OCI-LY7 (cell line): ENCODE measurements at regions not wholly inside any gene's neighbourhood (a gene's known extent, or its start where the extent isn't known, plus 50 kb on each side); places are given as distances from the start of the nearest gene placed in this dataset.

ENCODE experiments used
- BruUV-seq: library from RNA; stranded (reverse); fragments of 400-500 nt; replicated peaks from 2 replicates; lab custom pipeline; 2021; lab: Mats Ljungman, UMichigan
- CTCF ChIA-PET: fragments of 300-600 bp; sonication (Branson Sonifier 250); formaldehyde crosslinking; loops from one replicate; lab custom pipeline; 2022; ENCODE audit warnings: antibody characterized with exemption; ENCODE audit not compliant: unreplicated experiment; lab: Charles Lee
- POLR2A ChIA-PET: fragments of 300-600 bp; sonication (Branson Sonifier 250); formaldehyde crosslinking; loops from one replicate; lab custom pipeline; 2022; ENCODE audit warnings: antibody characterized with exemption; lab: Charles Lee
- DNase-seq: peaks from one replicate; pipeline ENCODE4 v3.0.0-alpha.2; 2015; ENCODE audit warnings: low spot score
- H2AFZ ChIP-seq: fragments of 200-600 bp; sonication (generic), shearing (Covaris generic); 2 replicates; pipeline ENCODE4 v1.6.1; 2014; ENCODE audit warnings: mild to moderate bottlenecking, antibody characterized with exemption, low read length, moderate library complexity
- H3K27ac ChIP-seq: fragments of 200-600 bp; sonication (generic); 2 replicates; pipeline ENCODE4 v1.5.1; 2014; ENCODE audit warnings: mixed run types, low read depth, mild to moderate bottlenecking, moderate library complexity, low read length, inconsistent platforms; ENCODE audit not compliant: poor library complexity, severe bottlenecking
- H3K36me3 ChIP-seq: fragments of 200-600 bp; sonication (generic); 2 replicates; pipeline ENCODE4 v1.6.1; 2014; ENCODE audit warnings: mild to moderate bottlenecking, antibody characterized with exemption, low read length, moderate library complexity, mixed read lengths; ENCODE audit not compliant: insufficient read depth
- H3K4me1 ChIP-seq: fragments of 200-600 bp; sonication (generic); 2 replicates; pipeline ENCODE4 v1.5.1; 2014; ENCODE audit warnings: mild to moderate bottlenecking, low read length; ENCODE audit not compliant: insufficient read depth, poor library complexity, severe bottlenecking
- H3K4me2 ChIP-seq: fragments of 200-600 bp; sonication (generic); 2 replicates; pipeline ENCODE4 v1.6.1; 2014; ENCODE audit warnings: mild to moderate bottlenecking, low read length
- H3K4me3 ChIP-seq: fragments of 200-600 bp; sonication (generic); 2 replicates; pipeline ENCODE4 v1.5.1; 2014; ENCODE audit warnings: mild to moderate bottlenecking, low read depth, low read length; ENCODE audit not compliant: poor library complexity, severe bottlenecking
- H3K79me2 ChIP-seq: fragments of 200-600 bp; sonication (generic); 2 replicates; pipeline ENCODE4 v1.6.1; 2016; ENCODE audit warnings: low read depth, mild to moderate bottlenecking, low read length, moderate library complexity, mixed read lengths; ENCODE audit not compliant: insufficient read depth
- H3K9me2 ChIP-seq: fragments of 200-600 bp; sonication (generic); 2 replicates; pipeline ENCODE4 v1.6.1; 2016; ENCODE audit warnings: mild to moderate bottlenecking, low read length, mixed read lengths; ENCODE audit not compliant: insufficient read depth
- H3K9me3 ChIP-seq: fragments of 200-600 bp; sonication (generic); 2 replicates; pipeline ENCODE4 v1.6.1; 2014; ENCODE audit warnings: mild to moderate bottlenecking, mixed run types, low read length, mixed read lengths
- H4K20me1 ChIP-seq: fragments of 200-600 bp; sonication (generic); 2 replicates; pipeline ENCODE4 v1.6.1; 2014; ENCODE audit warnings: mild to moderate bottlenecking, antibody characterized with exemption, low read length, moderate library complexity, mixed read lengths; ENCODE audit not compliant: insufficient read depth
- EZH2phosphoT487 ChIP-seq: fragments of 200-600 bp; sonication (generic); IDR thresholded peaks from 2 replicates; pipeline ENCODE4 v1.6.1; 2018; ENCODE audit warnings: low read depth, borderline replicate concordance, mild to moderate bottlenecking, mixed run types, antibody characterized with exemption, low read length, moderate library complexity, mixed read lengths
- intact Hi-C: fragments of 100-400 bp; cut with micrococcal nuclease; formaldehyde crosslinking; loops from one replicate; pipeline ENCODE4 v1.10.0; 2022; ENCODE audit not compliant: unreplicated experiment
- TF ChIP-seq, protein P1 (sequence below): fragments of 200-600 bp; sonication (generic); conservative IDR thresholded peaks from 2 replicates; pipeline ENCODE4 v1.5.1; 2014; ENCODE audit warnings: mild to moderate bottlenecking, antibody characterized with exemption, low read length, moderate library complexity, mixed read lengths

- intact Hi-C loops = no loop called here
- H3K4me3 ChIP-seq = no peak overlapping the region
- H3K4me2 ChIP-seq = no peak overlapping the region
- no peaks in the 10 kb centered on the region for H3K79me2 ChIP-seq
- DNase-seq = no peak
- H3K4me1 ChIP-seq = no peaks in the 10 kb centered on the region
- no TSS peak for BruUV-seq
- H4K20me1 ChIP-seq = no peaks in the 10 kb centered on the region
- H3K9me2 ChIP-seq = no peaks in the 10 kb centered on the region
- TF ChIP-seq, protein P1, sequence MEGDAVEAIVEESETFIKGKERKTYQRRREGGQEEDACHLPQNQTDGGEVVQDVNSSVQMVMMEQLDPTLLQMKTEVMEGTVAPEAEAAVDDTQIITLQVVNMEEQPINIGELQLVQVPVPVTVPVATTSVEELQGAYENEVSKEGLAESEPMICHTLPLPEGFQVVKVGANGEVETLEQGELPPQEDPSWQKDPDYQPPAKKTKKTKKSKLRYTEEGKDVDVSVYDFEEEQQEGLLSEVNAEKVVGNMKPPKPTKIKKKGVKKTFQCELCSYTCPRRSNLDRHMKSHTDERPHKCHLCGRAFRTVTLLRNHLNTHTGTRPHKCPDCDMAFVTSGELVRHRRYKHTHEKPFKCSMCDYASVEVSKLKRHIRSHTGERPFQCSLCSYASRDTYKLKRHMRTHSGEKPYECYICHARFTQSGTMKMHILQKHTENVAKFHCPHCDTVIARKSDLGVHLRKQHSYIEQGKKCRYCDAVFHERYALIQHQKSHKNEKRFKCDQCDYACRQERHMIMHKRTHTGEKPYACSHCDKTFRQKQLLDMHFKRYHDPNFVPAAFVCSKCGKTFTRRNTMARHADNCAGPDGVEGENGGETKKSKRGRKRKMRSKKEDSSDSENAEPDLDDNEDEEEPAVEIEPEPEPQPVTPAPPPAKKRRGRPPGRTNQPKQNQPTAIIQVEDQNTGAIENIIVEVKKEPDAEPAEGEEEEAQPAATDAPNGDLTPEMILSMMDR = no peak
- no peak for TF ChIP-seq EZH2phosphoT487
- H3K9me3 ChIP-seq = no peaks in the 10 kb centered on the region
- CTCF ChIA-PET = no interaction called here
- H2AFZ ChIP-seq = no peak overlapping the region
- H3K36me3 ChIP-seq = no peaks in the 10 kb centered on the region
- POLR2A ChIA-PET = no interaction called here
- no peak overlapping the region for H3K27ac ChIP-seq
These were observed 820.0 kb downstream of the PRELID2 start for GRCh38 chr5:145015146-145015545.

- H3K9me2 ChIP-seq = no peaks in the 10 kb centered on the region
- POLR2A ChIA-PET = no interaction called here
- no TSS peak for BruUV-seq
These were observed 821.0 kb downstream of the PRELID2 start for GRCh38 chr5:145014109-145014508.

DNA sequence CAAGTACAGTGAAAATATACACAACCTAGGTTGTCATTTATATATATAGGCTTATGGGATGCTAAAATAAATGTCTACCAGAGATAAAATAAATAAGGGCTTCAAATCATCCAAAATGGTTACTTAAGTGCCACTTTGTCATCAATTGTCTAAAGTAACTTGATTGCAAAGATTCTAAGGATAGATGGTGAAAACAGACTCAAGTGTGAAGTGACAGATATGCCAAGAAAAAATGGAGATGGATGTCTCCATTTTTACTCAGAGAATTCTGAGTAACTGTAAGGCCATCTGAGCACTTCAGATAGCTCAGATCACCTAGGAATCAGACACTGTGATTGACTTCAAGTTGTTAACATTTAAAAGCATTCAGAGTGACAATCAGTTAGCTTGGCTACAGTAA lies 824.3 kb downstream of the PRELID2 start:
- Histone ChIP-seq H3K27ac (no peak overlapping the region), H2AFZ (no peak overlapping the region), H3K9me2 (no peaks in the 10 kb centered on the region), H3K9me3 (no peaks in the 10 kb centered on the region), H3K4me1 (no peaks in the 10 kb centered on the region), H3K36me3 (no peaks in the 10 kb centered on the region), H3K79me2 (no peaks in the 10 kb centered on the region), H3K4me3 (no peak overlapping the region), H4K20me1 (no peaks in the 10 kb centered on the region), H3K4me2 (no peak overlapping the region)
- ChIA-PET CTCF (no interaction called here), POLR2A (interaction anchor here (0.6 kb wide), 1 partner anchor 98 kb away, joined by 3 read pairs; no protein-coding TSS in a partner anchor)
- intact Hi-C loops = no loop called here
- no TSS peak for BruUV-seq
- TF ChIP-seq, protein P1 = no peak
- TF ChIP-seq EZH2phosphoT487 = no peak
- DNase-seq = no peak

More at GRCh38 chr5:145014109-145014508, 821.0 kb downstream of the PRELID2 start:
- TF ChIP-seq, protein P1 = no peak
- TF ChIP-seq EZH2phosphoT487 = no peak
- CTCF ChIA-PET = no interaction called here
- Histone ChIP-seq H3K9me3 (no peaks in the 10 kb centered on the region), H3K79me2 (no peaks in the 10 kb centered on the region), H3K36me3 (no peaks in the 10 kb centered on the region), H2AFZ (no peak overlapping the region), H3K4me2 (no peak overlapping the region), H3K27ac (no peak overlapping the region), H3K4me1 (no peaks in the 10 kb centered on the region), H3K4me3 (no peak overlapping the region), H4K20me1 (no peaks in the 10 kb centered on the region)
- DNase-seq = no peak
- intact Hi-C loops = no loop called here
